ENCODE measurements at regions not wholly inside any gene's neighbourhood (a gene's known extent, or its start where the extent isn't known, plus 50 kb on each side); places are given as distances from the start of the nearest gene placed in this dataset.

GRCh38 chr5:125583321-125584139 lies 837.1 kb upstream of the ZNF608 start:
- ATAC-seq, result peak in 2 of 4 donors; percentile 64 to 78
- Histone ChIP-seq H3K4me1 (peaks cover 0 to 29% (median 8%) of the 10 kb centered on the region in 12 donors), H3K4me3 (no peak overlapping the region), H3K36me3 (no peaks in the 10 kb centered on the region), H3K27me3 (no peaks in the 10 kb centered on the region), H3K27ac (peak overlapping the region in 6 of 12 donors; percentile 0 to 39 (median 28)), H3K9me3 (peaks cover 0 to 4% (median 0%) of the 10 kb centered on the region in 12 donors)
- DNase-seq, result no peak
- intact Hi-C loops (cut with DNase I), result no loop called here
- 66 to 74% (median 69%) methylated on average over 11 of the region's 11 CpGs for WGBS, 4 donors
- no peak for TF ChIP-seq POLR2A (IDR thresholded peaks at IDR 0.05)
- TF ChIP-seq, protein P1, sequence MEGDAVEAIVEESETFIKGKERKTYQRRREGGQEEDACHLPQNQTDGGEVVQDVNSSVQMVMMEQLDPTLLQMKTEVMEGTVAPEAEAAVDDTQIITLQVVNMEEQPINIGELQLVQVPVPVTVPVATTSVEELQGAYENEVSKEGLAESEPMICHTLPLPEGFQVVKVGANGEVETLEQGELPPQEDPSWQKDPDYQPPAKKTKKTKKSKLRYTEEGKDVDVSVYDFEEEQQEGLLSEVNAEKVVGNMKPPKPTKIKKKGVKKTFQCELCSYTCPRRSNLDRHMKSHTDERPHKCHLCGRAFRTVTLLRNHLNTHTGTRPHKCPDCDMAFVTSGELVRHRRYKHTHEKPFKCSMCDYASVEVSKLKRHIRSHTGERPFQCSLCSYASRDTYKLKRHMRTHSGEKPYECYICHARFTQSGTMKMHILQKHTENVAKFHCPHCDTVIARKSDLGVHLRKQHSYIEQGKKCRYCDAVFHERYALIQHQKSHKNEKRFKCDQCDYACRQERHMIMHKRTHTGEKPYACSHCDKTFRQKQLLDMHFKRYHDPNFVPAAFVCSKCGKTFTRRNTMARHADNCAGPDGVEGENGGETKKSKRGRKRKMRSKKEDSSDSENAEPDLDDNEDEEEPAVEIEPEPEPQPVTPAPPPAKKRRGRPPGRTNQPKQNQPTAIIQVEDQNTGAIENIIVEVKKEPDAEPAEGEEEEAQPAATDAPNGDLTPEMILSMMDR (IDR thresholded peaks at IDR 0.05), result no peak

GRCh38 chr5:125584140-125584520 lies 837.7 kb upstream of the ZNF608 start:
- Histone ChIP-seq H3K27ac (peak overlapping the region in 5 of 12 donors; percentile 0 to 39 (median 31)), H3K4me1 (peaks cover 0 to 29% (median 8%) of the 10 kb centered on the region in 12 donors), H3K27me3 (no peaks in the 10 kb centered on the region), H3K4me3 (no peak overlapping the region), H3K9me3 (peaks cover 0 to 5% (median 0%) of the 10 kb centered on the region in 12 donors), H3K36me3 (no peaks in the 10 kb centered on the region)
- DNase-seq (no peak), ATAC-seq (peak; percentile 68 to 89 (median 84))
- 24 to 30% (median 28%) methylated on average over 3 of the region's 3 CpGs for WGBS, 4 donors
- TF ChIP-seq, protein P1 (IDR thresholded peaks at IDR 0.05), result no peak
- no peak for TF ChIP-seq POLR2A (IDR thresholded peaks at IDR 0.05)
- intact Hi-C loops (cut with DNase I), result no loop called here

- H3K27me3 ChIP-seq, result no peaks in the 10 kb centered on the region
- H3K27ac ChIP-seq, result no peak overlapping the region
- TF ChIP-seq, protein P1 (IDR thresholded peaks at IDR 0.05), result no peak
- no peak for TF ChIP-seq POLR2A (IDR thresholded peaks at IDR 0.05)
- intact Hi-C loops (cut with DNase I), result no loop called here
- DNase-seq, result no peak
- WGBS, 4 donors, result 94 to 97% (median 94%) methylated on average over 1 of the region's 1 CpG
- no peak overlapping the region for H3K4me3 ChIP-seq
- no peak for ATAC-seq
- peaks cover 0 to 5% (median 0%) of the 10 kb centered on the region in 12 donors for H3K9me3 ChIP-seq
- no peaks in the 10 kb centered on the region for H3K36me3 ChIP-seq
- H3K4me1 ChIP-seq, result peaks cover 0 to 19% (median 7%) of the 10 kb centered on the region in 12 donors
These were observed 835.6 kb upstream of the GRAMD2B start for GRCh38 chr5:125587631-125588030.

- H3K4me3 ChIP-seq, result no peak overlapping the region
- TF ChIP-seq, protein P1 (IDR thresholded peaks at IDR 0.05), result no peak
- TF ChIP-seq POLR2A (IDR thresholded peaks at IDR 0.05), result no peak
- intact Hi-C loops (cut with DNase I), result no loop called here
- H3K27me3 ChIP-seq, result no peaks in the 10 kb centered on the region
- peaks cover 0 to 5% (median 0%) of the 10 kb centered on the region in 12 donors for H3K9me3 ChIP-seq
- DNase-seq, result no peak
- no peak for ATAC-seq
- peaks cover 0 to 15% (median 7%) of the 10 kb centered on the region in 12 donors for H3K4me1 ChIP-seq
- H3K36me3 ChIP-seq, result no peaks in the 10 kb centered on the region
- WGBS, 4 donors, result 77 to 96% (median 87%) methylated on average over 3 of the region's 3 CpGs
- no peak overlapping the region for H3K27ac ChIP-seq
These were observed 830.4 kb upstream of the GRAMD2B start for GRCh38 chr5:125592856-125593255.
